TTC549 (cell line): ENCODE measurements at regions not wholly inside any gene's neighbourhood (a gene's known extent, or its start where the extent isn't known, plus 50 kb on each side); places are given as distances from the start of the nearest gene placed in this dataset.

Experiments
- FAIRE-seq: peaks from 2 replicates; lab custom pipeline; 2012; peaks lifted over from hg19 to GRCh38; lab: Jason Lieb, UNC

DNA sequence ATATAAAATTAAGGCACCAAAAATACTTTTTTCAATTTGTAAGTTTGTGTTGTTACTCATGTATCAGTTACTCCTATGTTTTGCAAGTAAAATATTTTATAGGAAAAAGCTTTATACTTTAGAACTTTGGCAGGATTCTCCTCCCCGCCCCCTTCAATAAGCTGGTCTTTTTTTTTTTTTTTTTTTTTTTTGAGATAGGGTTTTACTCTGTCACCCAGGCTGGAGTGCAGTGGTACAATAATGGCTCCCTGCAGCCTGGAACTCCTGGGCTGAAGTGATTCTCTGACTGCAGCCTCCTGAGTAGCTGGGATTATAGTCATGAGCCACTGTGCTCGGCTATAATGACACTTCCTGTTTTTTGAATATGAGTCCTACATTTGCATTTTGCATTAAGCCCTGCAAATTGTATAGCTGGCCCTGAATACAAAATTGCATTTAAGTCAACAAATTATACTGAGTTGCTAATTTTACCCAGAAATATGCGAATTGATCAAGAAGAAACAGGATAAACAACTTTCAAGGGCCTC lies 192.9 kb downstream of the PIK3R1 start:
- FAIRE-seq, result no peak

DNA sequence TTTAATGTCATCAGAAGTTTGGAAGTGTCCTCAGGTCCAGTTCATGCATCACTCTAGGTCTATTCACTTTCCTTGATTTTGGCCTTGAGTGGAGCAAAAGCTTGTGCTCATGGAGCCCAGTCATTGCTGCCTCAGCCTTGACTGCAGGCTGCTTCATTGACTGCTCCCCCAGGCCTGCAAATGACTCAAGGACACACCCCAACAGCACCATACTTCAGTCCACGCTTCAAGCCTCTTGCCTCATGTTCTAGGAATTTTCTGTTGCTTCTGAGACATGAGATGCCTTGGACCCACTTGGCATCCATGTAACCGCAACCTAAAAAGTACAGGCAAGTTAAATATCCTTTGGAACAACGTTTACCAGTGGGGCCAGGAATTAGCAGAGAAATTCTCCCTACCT lies 193.7 kb downstream of the PIK3R1 start:
- FAIRE-seq, result no peak

DNA sequence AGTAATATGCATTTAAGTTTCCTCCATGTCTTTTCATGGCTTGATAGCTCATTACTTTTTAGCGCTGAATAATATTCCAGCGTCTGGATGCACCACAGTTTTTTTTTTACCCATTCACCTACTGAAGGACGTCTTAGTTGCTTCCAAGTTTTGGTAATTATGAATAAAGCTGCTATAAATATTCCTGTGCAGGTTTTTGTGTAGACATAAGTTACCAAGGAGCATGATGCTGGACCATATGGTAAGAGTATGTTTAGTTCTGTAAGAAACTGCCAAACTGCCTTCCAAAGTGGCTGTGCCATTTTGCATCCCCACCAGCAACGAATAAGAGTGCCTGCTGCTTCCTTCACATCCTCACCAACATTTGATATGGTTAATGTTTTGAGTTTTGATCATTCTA lies 195.6 kb downstream of the PIK3R1 start:
- no peak for FAIRE-seq

DNA sequence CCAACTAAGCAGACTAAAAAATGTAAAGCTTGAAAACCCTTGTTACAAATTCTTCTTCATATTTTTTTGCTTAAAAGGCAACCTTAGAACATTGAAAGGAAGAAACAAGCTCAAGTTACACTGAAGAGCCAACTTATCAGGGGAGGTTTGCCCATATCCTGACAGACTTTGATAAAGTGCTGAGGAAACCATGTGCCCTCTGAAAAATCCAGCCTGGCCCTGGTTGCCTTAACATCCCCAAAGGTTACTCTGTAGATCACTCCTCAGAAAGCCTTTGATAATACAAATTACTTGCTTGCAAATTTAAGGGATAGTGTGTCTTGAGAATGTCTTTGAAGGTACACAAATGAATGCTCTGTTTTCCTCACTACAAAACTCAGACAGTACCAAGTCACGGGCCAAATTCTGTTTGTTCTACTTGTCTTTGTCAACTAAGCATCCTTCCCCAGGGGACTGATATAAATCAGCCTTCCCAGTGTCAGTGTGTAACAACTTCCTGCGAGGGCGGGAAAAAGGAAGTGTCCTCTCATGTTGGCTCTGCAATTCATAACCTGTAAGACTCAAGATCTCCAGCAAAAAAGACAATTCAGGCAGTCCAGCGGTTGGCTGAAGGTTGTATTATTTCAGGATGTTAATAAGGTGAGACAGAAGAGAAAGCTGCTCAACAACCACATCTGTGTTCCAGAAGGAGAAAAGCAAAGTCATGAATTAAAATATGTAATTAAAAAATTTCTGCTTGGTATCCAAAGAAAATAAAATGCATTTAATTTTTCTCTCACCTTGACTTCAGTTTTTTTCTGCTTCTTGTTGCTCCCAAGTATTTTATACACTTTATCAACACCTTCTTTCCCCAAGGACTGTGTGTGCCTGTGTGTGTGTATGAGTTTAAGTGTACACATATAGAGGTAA lies 199.9 kb downstream of the PIK3R1 start:
- FAIRE-seq, result no peak

DNA sequence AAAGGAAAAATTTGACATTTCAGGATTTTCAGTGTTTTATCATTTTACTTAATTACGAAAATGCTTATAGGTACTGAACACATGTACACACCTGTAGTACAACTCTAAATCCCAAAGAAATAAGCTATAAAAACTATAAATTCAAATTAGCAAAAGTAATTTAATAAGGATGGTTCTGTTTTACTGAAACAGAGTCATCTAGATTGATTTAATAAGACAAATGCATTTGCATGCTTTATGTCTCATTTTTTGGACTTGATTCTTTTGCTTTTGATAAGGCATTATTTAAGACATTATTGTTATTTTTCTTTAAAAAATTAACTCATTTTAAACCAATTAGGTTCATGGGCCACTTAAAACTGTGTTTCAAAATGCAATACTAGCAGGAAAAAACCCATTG lies 201.2 kb downstream of the PIK3R1 start:
- no peak for FAIRE-seq

DNA sequence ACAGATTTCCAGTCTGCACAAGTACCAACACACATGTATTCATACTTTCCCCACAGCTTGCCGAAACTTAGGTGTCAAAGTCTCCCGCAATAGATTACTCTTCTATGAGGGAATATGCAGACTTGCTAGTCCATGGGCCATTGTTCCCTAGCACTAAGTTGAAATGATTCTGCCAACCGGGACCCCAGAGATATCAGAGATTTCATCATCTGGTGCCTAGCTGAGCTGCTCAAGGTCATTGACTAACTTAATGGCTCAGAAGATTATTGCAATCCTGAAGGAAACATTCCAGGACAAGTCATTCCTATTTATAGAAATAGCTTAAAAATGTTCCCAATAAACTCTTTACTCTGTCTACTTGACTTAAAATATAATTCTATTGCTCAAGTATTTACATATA lies 202.6 kb downstream of the PIK3R1 start:
- no peak for FAIRE-seq

DNA sequence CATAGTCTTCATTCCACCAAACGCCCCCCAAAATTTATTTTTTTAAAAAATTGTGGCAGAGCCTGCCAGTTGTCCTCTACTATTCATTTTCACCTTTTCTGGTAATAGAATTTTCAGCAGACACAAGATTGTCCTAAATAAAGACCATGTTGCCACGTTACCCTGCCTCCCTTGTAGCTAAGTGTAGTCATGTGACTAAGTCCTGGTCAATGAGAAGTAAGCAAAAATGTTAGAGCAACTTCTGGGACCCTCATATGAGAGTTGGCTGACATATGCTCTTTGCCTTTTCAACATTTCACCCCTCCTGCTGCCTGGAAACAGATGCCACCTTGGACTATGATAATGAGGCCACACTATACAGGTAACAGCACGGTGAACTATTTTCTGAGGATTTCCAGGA lies 203.1 kb downstream of the PIK3R1 start:
- no peak for FAIRE-seq

DNA sequence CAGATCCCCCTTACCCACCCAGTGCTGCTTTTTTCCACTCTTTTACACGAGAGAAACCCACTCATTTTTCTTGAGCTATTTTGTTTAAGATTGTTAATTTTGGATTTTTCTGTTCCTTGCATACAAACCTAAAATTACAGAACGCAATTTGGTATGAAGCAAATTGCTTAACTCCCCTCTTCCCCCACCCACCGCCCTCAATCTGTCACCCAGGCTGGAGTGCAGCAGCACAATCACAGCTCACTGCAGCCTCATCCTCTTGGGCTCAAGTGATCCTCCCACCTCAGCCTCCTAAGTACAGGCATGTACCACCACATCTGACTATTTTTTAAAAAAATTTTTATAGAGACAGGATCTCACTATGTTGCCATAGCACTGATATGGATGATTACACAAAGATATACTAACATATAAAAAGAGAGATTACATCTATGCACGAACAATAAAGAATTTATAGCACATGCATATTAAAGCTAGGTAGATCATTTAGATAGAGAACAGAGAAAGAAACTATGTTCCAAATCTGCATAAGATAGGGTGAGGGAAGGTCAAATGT lies 203.6 kb downstream of the PIK3R1 start:
- no peak for FAIRE-seq

DNA sequence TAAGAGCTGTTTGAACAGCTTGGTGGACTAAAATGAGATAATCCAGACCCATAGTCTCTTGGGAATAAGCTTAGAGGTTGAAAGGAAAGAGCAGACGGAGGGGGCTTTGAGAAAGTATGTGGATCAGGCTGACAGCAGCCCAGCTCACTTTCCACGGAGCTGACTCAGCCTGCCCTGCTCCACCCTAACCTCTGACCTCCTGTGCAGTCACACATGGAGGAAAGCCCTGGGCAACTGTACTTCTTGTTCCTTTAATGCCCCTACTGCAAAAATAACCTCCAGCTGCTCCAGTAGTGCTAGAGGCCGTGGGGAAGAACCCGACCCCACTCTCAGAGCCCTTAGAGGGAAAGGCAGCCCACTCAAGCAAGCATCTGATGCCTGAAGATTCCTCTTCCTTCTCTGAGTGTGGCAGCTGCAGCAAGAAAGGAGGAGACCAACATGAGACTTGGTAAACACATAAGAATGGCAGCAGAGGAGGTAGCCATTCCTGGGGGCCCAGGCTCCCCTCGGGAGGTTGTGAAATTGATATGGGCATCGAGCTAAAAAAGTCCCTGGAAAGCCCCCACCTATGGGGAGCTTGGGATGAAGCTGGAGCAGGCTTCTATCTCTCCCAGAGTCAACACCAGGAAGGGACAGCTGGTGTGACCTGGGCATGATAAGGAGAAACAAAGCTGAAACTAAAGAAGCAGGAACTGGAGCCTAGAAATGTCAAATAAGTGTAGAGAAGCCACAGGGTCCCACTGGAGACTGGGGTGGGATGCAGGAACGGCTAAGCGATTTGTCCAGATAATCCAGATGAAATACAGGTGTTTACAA lies 204.3 kb downstream of the PIK3R1 start:
- no peak for FAIRE-seq

DNA sequence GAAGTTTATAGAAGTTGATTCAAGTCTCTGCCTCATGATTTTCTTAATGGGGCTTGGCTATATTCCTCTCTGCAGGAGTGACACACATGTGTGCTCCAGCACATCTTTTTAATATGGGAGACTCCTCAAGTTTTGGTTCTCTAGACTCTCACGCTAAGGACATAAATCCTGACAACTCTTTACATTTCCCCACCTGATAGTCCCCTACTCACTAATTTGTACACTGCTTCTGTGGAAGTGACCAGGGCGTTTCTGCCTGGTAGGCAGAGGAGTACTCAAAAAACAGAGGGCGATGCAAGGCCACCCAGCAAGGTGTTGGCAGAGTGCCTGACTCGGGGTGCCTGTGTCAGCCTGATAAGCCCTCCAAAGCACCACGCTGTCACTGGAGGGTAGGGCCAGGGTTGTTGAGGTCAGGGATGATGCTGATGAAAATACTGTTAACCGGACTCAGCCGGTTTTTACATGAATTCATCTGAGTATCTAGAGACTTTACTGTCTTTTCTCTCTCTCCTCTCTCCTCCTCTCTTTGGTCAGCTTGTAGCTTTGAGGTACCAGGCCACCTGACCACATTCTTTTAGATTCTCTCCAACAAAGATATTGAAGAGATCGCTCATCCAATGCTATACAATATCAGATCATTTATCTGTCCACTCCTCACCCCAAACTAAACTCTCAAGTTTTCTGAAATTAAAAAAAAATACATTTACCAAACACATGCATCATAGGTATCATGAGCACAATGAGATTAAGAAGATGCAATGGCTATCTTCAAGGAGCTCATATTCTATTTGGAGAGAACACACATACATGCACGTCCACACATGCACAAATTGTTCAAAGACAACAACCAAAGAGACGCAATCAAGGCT lies 205.2 kb downstream of the PIK3R1 start:
- FAIRE-seq, result no peak

DNA sequence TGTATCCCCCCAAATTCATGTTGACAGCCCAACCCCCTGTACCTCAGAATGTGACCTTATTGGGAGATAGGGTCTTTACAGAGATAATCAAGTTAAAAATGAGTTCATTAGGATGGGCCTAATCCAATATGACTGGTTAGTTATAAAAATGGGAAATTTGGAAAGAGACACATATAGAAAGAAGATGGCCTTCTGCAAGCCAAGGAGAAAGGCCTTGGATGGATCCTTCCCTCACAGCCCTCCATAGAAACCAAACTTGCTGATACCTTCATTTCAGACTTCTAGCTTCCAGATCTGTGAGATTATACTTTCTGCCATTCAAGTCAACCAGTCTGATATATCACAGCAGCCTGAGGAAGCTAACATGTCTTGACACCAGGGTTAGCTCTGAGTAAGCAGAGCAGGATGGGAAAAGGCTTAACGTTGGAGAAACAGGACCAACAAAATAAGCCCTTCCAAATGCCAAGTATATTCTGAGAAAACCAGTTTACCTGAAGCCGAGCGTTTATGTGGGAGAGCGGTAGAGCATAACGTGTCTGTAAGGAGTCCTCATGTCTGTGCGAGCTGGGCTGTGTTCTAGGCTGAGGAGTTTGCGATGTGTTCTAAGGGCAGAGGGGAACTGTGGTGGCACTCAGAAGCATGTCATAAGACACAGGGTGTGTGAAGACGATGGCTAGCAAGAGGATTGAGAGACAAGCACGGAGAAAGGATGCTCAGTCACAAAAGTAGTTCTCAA lies 206.1 kb downstream of the PIK3R1 start:
- FAIRE-seq, result no peak

DNA sequence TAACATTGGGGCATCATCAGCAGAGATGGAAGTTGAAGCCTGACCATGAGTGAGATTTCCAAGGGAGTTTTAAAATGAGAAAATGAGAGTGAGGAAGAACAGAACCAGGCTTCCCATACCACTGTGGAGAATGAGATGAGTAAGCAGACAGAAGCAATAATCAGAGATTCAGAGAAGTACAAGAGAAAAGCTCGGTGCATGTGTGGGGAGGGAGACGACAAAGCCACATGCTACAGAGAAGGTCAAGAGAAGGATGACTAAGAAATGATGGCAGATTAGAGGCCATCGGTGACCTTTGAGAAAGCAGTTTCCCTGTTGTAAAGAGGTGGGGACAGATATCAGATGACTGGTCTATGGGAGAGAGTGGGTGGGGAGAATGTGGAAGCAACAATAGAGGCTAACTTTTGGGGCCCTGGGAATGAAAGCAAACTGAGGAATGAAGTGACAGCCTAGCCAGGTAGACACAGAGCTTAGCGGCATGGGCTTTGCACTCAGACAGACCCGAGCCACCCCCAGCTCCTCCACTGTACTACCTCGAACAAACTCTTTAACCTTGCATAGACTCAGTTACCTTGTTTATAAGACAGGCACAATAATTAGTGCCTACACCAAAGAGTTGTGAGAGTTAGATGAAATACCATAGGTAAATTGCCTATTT lies 207.7 kb downstream of the PIK3R1 start:
- FAIRE-seq, result no peak

DNA sequence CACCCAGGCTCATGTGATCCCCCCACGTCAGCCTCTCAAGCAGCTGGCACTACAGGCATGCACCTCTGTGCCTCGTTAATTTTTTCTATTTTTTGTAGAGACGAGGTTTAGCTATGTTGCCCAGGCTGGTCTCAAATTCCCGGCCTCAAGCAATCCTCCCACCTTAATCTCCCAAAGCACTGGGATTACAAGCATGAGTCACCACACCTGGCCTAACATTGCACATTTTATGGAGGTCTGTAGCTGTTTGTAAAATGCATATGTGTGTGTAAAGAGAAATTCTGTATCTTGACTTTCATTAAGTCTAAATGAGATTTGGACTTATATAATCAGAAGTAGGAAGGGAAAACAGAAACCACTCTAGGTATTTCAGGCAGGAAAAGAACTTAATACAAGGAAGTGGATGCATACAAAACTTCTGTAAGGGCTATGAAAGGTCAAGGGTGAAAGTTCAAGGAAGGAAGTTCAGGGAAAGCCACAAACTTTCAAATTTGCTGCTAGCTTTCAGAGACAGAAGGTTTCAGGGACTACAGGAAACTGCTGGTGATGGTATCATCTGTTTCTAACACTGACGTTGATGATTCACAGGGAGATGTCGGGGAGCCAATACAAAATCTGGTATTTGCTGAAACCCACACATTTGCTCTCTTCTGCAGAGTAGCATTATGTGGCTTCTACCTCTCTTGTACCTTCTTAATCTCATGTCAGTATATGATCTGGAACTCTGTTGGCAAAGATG lies 209.4 kb downstream of the PIK3R1 start:
- no peak for FAIRE-seq

DNA sequence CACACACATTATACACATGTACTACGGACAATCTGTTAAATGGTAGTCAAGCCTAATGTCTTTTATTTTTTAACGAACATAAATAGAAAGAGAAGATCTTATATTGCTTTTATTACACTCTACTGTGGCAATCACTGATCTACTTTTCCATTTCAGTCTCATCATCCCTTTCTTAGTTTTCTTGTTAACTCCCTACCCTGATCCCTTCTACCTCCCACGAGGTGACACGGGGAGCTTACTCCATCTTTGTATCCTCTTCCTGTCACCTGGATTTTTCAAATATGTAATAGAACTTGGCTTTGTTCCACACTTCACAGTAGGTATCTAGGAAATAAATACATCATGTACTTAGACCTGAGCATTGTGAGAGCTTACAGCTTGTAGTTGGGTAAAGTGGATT lies 211.0 kb downstream of the PIK3R1 start:
- FAIRE-seq, result no peak

DNA sequence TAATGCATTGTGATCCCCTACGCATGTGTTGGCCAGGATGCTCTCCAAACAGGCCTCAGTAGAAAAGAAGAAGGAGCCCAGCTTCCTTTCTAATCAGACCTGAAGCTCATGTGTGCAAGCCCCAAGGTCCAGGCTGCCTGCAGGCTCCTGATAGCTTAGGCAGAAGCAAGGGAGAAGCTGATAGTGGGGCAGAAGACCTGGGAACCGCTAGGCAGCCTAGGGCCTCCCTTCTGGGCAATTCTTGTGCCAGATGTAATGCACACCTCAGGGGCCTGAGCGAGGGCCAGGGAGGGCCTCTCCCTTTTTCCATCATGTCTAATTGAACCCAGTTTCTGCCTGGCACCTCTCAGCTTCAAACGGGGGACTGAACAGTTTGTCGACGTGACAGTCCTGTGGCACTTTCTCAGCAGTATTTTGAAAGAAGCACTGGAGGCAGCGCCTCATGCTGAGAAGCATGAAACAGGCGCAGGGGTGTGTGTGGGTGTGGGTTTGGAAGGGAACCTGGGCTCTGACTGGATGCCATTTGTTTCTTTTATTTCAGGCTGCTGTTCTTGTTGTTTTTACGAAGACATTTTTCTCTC lies 212.8 kb downstream of the PIK3R1 start:
- no peak for FAIRE-seq

DNA sequence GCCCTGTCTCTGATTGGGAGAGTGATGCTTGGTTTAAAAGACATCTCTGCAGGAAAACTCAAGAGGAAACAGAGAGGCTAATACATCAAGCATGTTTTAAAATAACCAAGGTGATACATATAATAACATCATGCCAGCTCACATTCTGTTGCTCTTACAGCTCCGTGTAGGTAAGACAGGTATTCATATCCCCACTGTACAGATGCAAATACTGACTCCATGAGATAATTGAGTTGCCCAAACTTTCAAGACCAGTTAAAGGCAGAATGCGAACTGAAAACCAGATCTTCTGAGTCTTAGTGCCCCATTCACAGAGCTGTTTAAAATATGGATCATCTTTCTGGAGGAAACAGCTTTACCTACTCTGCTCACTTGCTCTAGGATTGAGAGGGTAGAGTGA lies 214.0 kb downstream of the PIK3R1 start:
- no peak for FAIRE-seq

DNA sequence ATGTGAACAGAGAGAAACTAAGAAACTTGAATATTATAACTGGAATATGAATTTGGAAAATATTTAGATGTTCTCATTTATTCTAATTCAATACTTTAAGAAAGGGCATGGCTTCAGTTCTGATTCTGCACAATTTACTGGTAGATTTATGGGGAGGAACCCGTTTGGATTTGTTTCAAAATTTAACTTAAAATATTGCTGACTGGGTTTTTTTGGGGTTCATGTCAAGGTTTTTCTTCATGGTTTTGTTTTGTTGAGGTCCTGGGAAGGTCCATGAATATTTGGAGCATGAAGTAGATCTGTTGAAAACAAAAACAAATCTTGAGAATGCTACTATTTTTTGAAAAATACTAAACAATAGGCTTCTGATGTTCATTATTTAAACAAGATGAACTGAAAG lies 214.7 kb downstream of the PIK3R1 start:
- FAIRE-seq, result no peak

DNA sequence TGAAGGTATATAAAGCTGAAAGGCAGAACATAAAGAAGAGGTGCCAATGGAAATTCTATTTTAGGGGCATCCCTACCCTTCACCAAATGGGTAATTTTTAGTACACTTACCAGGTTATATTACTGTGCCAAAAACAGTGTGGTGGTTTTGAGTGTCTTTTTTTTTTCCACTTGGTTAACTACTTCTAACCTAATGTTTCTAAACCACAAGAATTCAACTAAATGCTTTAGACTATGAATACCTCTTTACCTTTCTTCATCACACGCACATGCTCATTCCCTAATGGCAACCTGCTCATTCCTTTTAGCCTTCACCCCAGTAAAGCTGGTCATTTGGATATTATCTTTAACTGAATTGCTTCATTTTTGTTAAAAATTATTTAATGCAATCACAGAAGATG lies 215.6 kb downstream of the PIK3R1 start:
- no peak for FAIRE-seq

DNA sequence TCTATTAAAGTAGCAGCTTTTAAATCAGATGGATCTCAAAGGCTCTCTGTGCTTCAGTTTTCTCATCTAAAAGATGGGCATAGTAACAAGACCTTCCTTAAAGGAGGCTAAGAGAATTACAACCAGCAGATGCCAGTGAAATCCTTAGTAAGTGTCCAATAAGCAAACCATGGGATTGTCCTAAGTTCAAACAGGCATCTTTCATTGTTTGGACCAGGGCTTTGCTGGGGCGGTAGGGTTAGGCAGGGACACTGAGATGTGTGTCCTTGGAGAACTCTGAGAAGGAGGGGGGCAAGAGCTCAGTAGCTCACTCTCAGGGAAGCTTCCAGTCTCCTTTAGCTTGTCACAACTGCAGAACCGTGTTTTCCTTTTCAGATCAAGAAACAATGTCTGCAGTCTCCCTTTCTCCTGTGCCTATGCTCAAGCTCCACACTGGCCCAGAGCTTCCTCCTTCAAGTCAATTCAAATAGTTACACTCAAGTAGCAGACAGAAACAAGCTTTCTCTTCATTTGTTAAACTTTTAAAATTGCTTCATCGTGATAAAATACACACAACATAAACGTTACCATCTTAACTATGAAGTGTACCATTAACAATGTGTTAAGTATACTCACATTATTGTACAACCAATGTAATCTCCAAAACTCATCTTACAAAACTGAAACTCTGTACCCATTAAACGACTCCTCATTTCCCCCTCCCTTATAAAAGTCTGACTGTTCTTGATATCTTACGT lies 216.2 kb downstream of the PIK3R1 start:
- no peak for FAIRE-seq
